BJ (cell line): ENCODE measurements at regions not wholly inside any gene's neighbourhood (a gene's known extent, or its start where the extent isn't known, plus 50 kb on each side); places are given as distances from the start of the nearest gene placed in this dataset.

Experiments used
- CTCF ChIA-PET: fragments of 350-600 bp; formaldehyde crosslinking; extraction: SDS; loops from one replicate; lab custom pipeline; 2021; ENCODE audit warnings: antibody characterized with exemption, inconsistent platforms; lab: Yijun Ruan, JAX
- POLR2A ChIA-PET: fragments of 300-600 bp; sonication (Branson Sonifier 250); formaldehyde crosslinking; extraction: SDS; loops from one replicate; lab custom pipeline; 2021; ENCODE audit warnings: antibody characterized with exemption; lab: Charles Lee
- DNase-seq: peaks from one replicate; pipeline ENCODE4 v3.0.0-alpha.2; 2011; ENCODE audit warnings: low read depth
- H3K27me3 ChIP-seq: 2 replicates; pipeline ENCODE4 v1.6.0; 2011; ENCODE audit warnings: low read length; ENCODE audit not compliant: control insufficient read depth, insufficient read depth
- H3K36me3 ChIP-seq: 2 replicates; pipeline ENCODE4 v1.5.1; 2011; ENCODE audit warnings: low read length; ENCODE audit not compliant: control insufficient read depth, insufficient read depth
- H3K4me3 ChIP-seq: 2 replicates; pipeline ENCODE4 v1.5.1; 2011; ENCODE audit warnings: low read depth, mild to moderate bottlenecking, control low read depth, low read length
- TF ChIP-seq, protein P1 (sequence below): IDR thresholded peaks from 2 replicates; pipeline ENCODE4 v1.5.1; 2011; ENCODE audit warnings: low read depth, mild to moderate bottlenecking, control low read depth, inconsistent platforms, low read length, moderate library complexity; ENCODE audit not compliant: insufficient read depth

DNA sequence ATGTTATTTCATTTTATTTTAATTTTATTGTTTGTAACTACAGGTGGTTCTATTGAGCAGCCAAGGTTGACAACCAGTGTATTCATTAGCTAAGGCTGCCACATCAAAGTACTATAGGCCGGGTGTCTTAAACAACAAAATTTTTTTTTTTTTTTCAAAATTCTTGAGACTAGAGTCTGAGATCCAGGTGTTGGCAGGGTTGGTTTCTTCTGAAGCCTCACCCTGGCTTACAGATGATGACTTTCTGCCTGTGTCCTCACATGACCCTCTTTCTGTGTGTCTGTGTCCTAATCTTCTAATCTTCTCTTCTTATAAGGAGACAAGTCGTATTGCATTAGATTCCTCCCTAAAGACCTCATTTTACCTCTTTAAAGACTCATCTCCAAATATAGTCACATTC lies 208.4 kb downstream of the MANEA start:
- TF ChIP-seq, protein P1, sequence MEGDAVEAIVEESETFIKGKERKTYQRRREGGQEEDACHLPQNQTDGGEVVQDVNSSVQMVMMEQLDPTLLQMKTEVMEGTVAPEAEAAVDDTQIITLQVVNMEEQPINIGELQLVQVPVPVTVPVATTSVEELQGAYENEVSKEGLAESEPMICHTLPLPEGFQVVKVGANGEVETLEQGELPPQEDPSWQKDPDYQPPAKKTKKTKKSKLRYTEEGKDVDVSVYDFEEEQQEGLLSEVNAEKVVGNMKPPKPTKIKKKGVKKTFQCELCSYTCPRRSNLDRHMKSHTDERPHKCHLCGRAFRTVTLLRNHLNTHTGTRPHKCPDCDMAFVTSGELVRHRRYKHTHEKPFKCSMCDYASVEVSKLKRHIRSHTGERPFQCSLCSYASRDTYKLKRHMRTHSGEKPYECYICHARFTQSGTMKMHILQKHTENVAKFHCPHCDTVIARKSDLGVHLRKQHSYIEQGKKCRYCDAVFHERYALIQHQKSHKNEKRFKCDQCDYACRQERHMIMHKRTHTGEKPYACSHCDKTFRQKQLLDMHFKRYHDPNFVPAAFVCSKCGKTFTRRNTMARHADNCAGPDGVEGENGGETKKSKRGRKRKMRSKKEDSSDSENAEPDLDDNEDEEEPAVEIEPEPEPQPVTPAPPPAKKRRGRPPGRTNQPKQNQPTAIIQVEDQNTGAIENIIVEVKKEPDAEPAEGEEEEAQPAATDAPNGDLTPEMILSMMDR: no peak
- Histone ChIP-seq H3K27me3 (no peaks in the 10 kb centered on the region), H3K4me3 (no peak overlapping the region), H3K36me3 (no peaks in the 10 kb centered on the region)
- ChIA-PET CTCF (no interaction called here), POLR2A (no interaction called here)
- DNase-seq: no peak

DNA sequence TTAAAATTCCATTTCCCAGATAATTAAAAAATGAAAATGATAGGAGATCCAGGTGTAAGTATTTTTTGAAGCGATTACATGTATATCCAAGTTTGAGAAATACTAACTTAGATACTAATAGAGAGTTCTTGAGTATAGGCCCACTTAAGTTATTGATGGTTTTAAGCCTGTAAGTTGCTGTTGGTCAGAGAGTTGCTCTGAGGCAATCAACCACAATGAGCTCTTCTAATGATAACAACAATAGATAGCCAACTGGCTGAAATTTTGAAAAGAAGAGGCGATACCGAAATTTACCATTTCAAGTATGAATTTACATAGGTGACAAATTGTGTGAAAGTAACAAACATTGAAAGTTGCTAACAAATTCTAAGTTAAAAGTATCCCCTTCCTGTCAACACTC lies 209.5 kb downstream of the MANEA start:
- DNase-seq: no peak
- Histone ChIP-seq H3K36me3 (no peaks in the 10 kb centered on the region), H3K27me3 (no peaks in the 10 kb centered on the region), H3K4me3 (no peak overlapping the region)
- ChIA-PET CTCF (no interaction called here), POLR2A (no interaction called here)
- TF ChIP-seq, protein P1: no peak

DNA sequence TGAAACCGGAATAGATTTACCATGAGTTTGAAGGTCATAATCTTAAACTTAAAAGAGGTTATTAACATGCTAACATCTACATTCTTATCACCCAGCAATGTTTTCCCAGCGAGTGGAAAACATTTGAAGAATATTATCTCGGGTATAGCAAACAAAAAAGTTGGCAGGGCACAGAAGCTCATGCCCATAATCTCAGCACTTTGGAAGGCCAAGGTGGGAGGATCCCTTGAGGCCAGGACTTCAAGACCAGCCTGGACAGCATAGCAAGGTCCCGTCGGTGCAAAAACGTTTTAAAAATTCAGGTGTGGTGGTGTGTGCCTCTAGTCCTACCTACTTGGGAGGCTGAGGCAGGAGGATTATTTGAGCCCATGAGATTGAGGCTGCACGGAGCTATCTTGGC lies 213.5 kb downstream of the MANEA start:
- TF ChIP-seq, protein P1: no peak
- H3K4me3 ChIP-seq: no peak overlapping the region
- ChIA-PET POLR2A (no interaction called here), CTCF (no interaction called here)
- no peaks in the 10 kb centered on the region for H3K27me3 ChIP-seq
- H3K36me3 ChIP-seq: no peaks in the 10 kb centered on the region
- DNase-seq: no peak

DNA sequence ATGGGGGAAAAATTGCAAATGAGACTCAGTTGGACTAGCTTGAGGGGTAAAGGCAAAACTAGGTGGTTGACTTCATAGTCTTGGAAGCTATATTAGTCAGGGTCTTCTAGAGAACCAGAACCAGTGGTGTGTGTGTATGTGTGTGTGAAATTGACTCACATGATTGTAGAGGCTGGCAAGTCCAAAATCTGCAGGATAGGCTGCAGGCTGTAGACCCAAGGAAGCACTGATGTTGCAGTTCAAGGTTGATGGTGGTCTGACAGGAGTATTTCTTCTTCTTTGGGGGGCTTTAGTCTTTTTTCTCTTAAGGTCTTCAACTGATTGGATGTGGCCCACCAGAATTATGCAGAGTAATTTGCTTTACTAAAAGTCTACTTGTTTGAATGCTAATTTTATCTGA lies 217.4 kb downstream of the MANEA start:
- no peak for DNase-seq
- Histone ChIP-seq H3K36me3 (no peaks in the 10 kb centered on the region), H3K4me3 (no peak overlapping the region), H3K27me3 (no peaks in the 10 kb centered on the region)
- ChIA-PET CTCF (no interaction called here), POLR2A (no interaction called here)
- TF ChIP-seq, protein P1: no peak

DNA sequence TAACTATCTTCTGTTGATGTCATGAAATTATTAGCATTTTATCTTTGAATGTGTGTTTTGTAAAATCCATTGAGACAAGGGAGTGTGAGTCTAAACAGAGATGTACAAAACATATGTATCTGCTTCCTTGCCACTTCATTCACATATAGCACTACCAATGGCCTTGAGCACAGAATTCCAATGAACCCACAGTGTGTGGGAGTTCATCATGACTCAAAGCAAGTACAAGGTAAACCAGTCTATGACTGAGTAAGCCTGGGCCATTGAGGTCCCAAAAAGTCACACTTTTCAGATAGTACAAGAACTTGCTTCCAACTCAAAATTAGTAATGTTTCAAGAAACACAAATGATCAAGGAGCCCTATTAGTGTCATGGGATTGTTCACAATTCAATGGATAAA lies 218.6 kb downstream of the MANEA start:
- CTCF ChIA-PET: no interaction called here

More for the DNA sequence above, 218.6 kb downstream of the MANEA start:
- H3K36me3 ChIP-seq: no peaks in the 10 kb centered on the region
- DNase-seq: no peak
- POLR2A ChIA-PET: no interaction called here
- TF ChIP-seq, protein P1: no peak
- no peaks in the 10 kb centered on the region for H3K27me3 ChIP-seq
- no peak overlapping the region for H3K4me3 ChIP-seq
